Loucy (cell line): ENCODE measurements at regions not wholly inside any gene's neighbourhood (a gene's known extent, or its start where the extent isn't known, plus 50 kb on each side); places are given as distances from the start of the nearest gene placed in this dataset.

ENCODE experiments used
- EZH2phosphoT487 ChIP-seq: fragments of 200-600 bp; IDR thresholded peaks from 2 replicates; pipeline ENCODE4 v1.6.1; 2018; ENCODE audit warnings: antibody characterized with exemption, mild to moderate bottlenecking, moderate library complexity, borderline replicate concordance
- TF ChIP-seq, protein P1 (sequence below): fragments of 200-600 bp; sonication (generic); conservative IDR thresholded peaks from 2 replicates; pipeline ENCODE4 v1.5.1; 2014; ENCODE audit warnings: mild to moderate bottlenecking, antibody characterized with exemption, low read length

DNA sequence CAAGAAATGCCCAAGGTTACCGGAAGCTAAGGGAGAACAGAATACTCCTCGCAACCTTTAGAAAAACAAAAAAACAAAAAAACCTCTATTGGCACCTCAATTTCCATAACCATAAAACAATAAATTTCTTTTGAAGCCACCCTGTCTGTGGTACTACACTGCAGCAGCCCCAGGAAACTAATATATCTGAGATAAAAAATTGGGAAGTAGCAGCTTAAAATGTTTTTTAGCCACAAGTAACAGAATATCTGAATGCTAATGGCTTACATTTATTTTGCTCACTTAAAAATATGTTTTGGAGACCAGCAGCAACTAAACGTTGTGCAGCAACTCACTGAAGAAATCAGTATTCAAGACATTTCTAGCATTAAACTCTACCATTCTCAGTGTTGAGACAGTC is 969.6 kb downstream of the DNAH5 start:
- TF ChIP-seq, protein P1, sequence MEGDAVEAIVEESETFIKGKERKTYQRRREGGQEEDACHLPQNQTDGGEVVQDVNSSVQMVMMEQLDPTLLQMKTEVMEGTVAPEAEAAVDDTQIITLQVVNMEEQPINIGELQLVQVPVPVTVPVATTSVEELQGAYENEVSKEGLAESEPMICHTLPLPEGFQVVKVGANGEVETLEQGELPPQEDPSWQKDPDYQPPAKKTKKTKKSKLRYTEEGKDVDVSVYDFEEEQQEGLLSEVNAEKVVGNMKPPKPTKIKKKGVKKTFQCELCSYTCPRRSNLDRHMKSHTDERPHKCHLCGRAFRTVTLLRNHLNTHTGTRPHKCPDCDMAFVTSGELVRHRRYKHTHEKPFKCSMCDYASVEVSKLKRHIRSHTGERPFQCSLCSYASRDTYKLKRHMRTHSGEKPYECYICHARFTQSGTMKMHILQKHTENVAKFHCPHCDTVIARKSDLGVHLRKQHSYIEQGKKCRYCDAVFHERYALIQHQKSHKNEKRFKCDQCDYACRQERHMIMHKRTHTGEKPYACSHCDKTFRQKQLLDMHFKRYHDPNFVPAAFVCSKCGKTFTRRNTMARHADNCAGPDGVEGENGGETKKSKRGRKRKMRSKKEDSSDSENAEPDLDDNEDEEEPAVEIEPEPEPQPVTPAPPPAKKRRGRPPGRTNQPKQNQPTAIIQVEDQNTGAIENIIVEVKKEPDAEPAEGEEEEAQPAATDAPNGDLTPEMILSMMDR, result no peak
- no peak for TF ChIP-seq EZH2phosphoT487
